ENCODE measurements at regions not wholly inside any gene's neighbourhood (a gene's known extent, or its start where the extent isn't known, plus 50 kb on each side); places are given as distances from the start of the nearest gene placed in this dataset.
A peak's percentile ranks its signal among the peaks of the same experiment; 100 is the strongest.

DNA sequence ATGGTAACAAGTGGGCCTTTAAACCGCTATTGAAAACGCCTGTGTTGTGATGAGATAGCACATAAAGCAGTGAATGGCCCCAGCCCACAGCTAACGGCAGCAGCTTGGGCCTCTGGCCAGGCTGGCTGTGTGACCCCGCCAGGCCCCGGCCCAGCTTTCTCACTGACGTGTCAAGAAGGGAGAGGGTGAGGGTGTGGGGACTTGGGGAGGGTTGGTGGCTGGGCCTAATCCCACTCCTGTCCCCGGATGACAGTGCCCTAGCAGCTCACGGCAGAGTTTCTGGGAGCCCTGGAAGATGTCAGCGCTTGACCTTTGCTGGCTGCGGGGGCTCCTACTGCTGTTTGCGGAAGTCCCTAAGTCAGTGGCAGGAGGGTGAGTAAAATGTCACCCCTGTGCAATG lies 88.9 kb upstream of the SHH start:
- DNase-seq = no peak

DNA sequence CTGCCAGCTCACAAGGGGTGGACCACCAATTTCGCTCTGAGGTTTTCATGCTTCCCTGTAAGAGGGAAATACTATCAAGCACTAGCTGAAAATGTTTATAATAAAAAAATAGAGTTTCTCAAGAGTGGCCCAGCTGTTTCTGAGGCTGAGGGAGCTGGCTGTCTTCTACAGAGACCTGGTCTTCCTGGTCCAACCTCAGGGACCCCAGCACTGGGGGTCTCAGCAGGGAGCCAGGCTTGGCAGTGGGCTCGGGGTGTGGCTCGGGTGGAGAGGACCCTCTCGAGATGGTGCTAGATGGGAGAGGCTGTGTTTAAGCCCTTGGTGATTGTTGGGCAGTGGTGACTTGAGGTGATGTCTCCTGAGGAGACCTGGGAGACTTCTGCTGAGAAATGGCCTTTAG lies 87.3 kb upstream of the SHH start:
- no peak for DNase-seq

DNA sequence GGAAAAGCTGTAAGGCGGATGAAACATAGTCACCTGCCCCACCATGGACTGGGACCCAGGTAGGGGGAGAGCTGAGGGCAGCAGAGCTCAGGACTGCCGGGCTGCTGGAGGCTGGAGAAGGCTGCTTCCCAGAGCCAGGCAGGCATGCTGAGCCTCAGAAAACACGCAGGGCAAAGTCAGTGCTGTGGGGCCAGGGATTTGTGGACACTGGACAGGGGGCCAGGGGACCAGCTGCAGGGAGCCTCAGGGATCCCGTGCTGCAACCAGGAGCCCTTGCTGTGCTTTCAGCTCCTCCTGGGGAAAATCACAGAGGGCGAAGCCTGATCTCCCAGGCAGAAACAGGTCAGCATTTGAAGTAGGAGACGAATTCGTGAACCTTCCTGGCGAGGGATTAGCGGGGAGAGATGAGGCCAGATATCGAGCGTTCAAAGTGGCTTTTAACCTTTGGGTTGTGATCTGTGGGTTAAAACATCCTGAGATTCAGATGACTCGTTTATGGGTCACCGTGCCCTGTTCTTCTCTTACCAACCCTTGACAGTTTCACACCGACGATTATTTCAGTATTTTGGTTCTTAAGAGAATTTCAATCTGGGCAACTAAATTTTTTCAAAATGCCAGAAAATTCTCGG lies 85.6 kb upstream of the SHH start:
- DNase-seq = no peak

DNA sequence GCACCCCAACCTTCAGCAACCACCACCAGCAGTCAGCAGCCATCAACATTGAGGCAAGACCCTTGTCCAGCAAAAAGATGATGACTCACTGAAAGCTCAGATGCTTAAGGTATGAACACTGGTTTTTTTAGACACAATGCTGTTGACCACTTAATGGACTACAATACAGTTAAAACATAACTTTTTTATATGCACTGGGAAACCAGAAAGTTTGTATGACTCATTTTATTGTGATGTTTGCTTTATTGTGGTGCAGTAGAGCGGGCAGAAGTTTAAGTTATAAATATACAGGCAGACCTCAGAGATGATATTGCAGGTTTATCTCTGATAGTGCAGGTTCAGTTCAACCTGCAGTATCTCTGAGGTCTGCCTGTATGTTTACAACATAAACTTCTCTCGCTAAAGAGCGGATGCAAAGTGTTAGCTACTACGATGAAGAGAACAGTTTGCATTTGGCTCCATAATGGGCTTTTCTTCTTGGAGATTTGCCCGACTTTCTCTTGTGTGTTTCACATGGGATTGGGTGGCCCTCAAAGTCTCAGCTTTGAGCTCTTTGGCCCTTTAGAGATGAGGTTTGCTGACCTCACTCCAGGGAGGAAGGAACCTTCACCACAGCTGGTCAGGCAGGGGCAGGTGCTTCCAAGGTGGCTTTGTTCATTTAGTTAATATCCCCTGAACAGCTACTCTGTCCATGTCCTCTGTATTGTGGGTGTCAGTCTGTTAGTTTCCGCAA lies 84.4 kb upstream of the SHH start:
- no peak for DNase-seq

DNA sequence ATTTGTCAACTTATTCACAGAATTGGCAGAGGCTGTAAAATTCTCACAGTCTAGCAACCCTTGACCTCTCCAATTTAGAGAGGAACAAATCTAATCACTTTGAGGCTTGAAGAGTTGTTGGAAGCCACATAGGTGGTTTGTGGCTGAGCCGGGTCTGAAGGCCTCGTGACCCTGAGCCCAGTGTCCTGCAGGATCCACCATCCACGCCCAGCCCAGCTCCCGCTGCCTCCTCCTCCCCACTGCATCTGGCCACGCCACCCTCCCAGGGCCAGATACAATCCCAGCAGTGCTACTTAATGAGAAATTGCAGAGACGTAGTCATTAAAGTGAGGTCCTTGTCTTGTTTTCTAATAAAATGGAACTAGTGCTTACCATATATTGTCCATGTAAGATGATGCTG lies 81.4 kb upstream of the SHH start:
- DNase-seq = no peak

DNA sequence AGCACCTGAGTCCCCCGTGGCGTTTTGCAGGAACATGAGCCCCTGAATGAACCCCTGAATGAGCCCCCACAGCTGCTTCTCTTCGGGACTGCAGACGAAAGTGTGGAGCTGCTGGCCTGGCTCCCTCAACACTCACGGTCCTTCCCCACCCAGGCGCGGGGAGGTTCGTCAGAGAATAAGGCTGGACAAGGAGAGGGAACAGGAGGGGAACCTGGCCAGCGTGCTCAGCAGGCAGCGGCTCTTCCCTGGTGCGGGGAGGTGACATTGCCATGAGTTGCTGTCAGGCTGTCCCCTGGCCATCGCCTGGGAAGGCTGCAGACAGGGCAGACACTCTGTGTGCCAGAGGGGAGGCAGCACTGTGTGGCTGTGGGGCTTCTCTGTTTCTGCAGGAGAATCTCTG lies 80.9 kb upstream of the SHH start:
- DNase-seq = no peak

DNA sequence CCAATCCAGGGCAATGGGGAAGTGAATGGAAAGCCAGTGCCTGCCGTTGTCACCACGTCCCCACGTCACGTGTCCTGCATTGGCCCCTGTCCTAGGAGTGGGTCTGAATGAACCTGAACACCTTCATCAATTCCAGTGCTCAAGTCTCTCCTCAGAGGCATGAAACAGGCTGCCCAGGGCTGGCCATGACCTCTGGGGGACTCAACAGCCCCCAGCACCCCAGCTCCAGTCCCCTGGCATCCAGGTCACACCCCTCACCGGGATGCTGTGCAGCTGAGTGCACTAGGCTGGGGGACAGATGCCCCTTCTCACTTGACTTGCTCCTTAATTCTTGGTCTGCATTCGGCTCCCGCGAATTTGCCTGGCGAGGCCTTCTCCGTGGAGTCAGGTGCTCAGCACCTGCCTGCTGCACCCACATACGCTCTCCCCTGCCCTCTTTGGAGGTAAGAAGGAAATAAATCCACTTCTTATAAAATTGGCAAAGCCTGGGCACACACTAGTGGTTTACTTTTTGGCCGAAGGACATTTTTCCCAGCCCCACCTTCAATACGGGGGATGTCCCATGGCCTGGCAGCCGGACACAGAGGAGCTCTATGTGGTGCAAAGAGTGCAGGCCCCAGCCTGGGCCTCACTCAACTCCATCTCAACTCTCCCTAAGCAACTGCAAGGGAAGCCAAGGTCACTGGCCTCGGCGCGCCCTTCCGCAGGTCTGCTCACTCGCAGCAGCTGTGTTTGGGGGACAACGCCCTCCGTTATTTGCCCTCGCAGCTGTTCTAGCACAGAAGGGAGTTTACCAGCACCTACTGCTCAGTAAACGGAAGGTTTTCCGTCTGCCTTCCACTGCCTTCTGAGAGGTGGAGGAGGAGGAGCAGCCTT lies 77.6 kb upstream of the SHH start:
- DNase-seq = no peak

DNA sequence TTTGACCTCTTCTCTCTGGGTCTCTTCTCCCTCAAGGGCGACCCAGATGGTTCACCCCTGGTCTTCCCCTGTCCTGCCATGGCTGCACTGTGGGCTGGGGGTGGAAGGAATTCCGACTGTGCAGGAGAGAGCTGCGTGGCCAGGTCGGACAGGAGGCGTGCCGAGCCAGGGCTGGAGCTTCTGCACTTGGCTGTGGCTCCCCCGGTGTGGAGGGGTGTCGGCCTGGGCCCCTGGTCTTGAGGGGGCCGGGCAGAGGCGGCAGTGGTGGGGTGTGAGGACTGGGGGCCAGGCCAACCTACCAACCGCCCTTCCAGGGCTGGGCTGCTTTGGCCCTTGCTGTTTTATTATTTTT lies 74.9 kb upstream of the SHH start:
- no peak for DNase-seq

DNA sequence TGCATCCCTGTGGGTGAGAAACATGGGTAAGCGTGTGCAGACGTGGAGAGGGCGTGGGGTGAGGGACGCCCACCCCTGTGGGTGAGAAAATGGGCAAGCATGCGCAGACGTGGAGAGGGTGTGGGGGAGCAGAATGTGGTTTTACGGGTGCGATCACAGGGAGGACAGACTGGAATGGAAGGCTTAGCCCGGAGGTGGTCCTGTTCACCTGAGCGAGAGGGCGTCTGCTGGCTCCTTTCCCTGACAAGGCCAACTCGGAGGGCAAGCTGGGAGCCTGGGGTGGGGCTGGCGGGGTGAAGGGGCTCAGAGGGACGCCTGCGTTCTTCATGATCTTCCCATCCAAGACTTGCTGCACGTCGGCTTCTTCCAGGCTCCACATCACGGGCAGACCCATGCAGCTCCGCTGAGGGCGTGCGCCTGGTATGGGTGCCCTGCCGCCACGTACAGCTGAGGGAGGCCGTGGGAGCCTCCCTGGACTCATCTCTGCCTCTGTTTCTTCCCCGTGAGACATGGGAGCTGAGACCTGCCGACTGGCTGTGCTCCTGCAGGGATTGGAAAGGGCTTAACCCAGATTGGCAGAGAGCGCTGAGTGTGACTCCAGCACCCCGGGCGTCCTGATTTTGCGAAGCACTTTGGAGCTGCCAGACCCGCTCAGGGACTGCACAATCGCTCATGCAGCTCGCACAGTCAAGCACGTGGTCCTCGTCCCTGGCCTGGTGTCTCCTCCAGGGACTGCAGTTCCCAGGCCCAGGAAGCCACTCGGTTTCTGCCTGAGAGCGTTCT lies 74.3 kb upstream of the SHH start:
- no peak for DNase-seq

DNA sequence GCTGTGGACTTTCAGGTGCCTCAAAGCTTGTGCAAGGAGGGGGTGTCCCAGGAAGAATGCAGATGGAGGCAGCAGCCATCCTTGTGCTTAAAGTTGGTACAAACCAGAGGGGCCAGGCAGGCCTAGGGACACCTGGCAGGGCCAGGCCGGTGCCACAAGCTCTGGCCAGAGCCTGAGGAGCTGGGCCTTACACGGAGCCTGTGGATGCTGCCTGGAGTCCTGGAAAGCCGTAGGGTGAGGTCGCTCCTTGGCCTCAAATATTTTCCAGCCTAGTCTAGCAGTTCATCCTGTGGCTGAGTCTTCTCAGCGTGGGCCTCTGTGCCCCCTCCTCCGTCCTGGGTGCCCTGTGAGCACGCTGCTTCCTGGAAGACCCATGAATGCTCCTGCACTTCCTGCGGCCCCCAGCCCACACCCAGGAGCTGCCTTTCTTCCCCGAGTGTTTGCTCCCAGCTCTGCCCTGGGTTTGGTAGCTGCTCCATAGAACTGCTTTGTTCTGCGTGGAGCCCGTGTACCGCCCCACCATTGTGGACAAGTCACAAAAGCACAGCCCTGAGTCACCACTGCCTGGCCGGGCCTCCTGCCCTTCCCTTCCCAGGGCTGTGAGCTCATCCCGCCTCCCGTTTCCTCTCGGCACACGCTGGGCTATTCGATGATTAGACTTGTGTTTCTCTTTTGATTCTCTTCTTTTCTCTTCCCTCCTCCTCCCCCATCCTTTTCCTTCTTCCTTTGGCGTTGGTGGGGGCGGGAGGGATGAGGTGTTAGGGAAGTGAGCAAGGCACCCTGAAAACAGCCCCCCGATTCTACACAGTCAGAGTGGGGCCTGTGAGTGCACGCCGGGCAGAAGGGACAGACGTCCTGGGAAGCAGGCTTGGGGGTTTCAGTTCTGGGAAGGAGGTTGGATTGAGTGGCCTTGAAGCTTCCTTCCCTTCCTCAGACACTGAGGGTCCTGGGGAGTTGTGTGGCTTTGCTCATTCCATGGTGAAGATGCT lies 73.2 kb upstream of the SHH start:
- peak in 13 of 51 donors; percentile 2 to 63 (median 23) for DNase-seq

DNA sequence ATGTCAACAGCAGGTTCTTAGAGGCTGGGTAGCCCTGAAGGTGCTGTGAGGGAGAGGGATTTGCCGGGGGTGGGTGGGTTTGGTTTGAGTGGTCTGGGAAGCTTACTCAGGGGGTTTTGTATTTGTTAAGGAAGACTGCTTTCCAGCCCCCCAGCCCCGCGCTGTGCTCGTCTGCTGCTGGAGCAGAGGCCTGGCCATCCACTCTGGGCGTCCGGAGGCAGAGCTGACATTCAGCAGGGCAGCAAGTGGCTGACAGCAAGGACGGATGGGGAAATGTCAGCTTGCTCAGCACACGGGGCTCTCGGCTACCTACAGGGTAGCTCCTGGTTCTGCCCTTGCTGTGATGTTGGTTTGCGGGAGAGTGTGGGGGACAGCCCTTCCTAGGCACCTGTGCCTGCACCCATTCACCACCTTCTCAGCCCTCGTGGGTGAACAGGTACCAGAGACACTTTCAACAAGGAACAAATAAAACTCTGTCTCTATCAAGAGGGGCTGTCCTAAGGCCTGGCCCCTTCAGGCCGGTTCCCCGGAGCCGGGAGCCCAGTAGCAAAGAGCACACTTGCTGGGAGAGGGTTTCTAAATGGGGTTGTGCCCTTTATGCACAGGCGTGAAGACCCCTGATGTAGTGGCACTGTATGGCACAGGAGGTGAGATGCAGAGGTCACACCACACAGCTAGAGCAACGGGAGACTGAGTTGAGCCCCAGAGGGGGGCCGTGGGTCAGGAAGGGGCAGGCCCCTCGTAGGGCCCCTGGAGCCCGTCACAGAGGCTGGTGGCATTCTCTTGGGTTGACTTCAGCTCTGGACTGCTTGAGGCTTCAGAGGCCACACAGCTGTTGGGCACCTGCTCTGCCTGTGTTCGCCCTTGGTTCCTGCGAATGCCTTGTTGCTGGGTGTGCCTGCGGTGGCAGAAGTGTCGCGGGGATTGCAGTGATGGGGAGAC lies 72.2 kb upstream of the SHH start:
- DNase-seq = no peak

DNA sequence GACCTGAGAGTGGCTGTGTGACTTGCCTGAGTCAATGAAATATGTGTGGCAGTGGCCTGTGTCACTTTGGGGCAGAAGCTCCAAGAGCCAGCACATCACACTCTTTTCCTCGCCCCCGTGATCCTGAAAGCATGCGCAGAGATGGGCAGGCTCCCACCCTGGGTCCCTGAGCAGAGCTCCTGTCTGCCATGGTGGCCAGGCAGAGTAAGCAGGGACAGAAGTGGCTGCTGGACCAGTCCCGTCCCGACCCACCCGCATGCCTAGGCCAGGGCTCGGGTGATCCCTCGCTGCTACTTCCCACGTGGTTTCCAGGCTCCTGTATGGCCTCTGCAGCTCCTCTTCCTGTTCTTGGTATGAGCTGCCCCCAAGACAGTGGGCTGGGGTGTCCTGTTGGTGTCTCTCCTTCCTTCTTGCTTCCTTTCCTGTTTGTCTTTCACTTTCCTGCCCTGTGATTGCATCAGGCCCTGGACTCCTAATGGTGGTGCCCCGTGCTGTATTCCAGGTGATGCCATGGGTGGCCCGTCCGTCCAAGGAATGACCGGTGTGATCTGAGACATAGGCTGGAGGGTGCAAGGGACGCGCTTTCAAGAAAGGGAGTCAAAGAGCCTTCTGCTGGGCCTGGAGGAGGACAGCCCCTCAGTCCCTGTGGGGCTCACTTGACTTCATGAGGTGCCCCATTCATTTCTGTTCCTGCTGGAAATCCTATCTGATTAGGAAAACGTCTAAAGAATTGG lies 71.4 kb upstream of the SHH start:
- no peak for DNase-seq

DNA sequence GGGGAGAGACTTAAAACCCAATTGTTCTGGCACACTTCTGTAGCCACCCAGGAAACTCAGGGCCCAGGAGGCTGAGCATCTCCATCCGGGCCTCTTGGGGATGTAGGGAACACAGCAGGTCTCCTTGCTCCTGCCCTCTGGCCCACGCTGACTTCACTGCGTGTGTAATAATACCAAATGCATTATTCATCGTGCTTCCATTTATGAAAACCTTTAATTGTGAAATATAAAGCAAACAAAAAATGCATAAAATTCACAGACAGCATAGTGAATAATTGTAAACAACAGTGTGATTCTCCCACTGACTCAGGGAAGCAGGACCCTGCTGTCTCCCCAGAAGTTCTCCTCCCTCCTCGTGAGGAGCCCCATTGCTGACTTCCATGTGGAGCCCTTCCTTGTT lies 70.3 kb upstream of the SHH start:
- no peak for DNase-seq

DNA sequence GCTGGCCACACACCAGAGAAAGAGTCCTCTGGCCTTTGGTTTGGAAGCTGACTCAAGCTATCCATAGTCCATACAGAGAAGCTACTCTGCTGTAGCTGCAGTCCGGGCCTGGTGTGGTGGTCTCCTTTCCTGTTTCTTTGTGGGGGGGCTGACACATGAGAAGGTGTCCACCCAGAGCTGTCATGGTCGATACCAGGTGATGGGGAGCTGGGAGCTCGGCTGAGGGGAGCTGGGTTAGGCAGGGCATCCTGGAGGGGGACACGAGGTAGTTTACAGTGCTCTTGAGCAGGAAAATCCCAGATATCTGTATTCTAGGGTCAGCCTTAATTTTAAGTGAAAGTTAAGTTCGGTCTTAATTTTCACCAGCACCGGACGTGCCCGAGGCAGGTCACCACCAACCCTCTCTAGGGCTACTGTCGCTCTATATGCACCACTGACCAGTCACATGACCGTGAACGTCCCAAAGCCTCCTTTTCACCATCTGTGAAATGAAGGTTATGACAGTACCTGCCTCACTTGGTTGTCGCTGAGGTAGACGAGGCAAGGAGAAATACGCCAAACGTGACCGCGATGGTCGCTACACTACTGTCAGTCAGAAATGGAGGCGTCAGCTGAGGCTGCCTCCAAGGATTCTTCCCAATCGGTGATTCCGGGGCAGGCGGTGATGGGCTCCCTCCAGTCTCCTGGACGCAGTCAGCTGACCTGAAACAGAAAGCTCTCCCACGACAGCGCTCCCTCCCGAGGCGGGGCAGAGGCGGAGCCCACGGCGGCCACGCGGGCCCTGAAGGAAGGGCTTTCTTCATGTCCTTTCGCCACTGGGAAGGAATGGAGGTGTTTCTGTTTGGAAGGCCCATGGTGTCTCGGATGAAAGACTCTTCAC lies 69.4 kb upstream of the SHH start:
- no peak for DNase-seq

DNA sequence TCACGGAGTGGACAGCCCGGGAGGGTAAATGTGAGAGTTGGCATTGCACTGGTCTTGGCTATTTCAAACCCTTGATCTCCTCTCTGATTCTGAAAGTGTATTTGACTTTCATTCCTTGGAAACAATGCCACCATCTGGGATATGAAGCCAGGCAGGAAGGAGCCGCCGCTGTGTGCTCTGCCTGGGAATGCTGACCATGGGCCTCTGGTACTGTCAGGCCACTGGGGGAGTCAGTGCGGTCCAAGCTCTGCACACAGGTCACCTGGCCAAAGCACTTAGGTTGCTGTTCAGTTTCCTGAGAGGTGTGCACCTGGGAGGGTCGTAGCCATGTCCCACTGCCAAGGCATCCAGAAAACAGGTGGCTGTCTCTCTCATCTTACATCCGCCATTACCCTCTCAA lies 68.5 kb upstream of the SHH start:
- DNase-seq = no peak

DNA sequence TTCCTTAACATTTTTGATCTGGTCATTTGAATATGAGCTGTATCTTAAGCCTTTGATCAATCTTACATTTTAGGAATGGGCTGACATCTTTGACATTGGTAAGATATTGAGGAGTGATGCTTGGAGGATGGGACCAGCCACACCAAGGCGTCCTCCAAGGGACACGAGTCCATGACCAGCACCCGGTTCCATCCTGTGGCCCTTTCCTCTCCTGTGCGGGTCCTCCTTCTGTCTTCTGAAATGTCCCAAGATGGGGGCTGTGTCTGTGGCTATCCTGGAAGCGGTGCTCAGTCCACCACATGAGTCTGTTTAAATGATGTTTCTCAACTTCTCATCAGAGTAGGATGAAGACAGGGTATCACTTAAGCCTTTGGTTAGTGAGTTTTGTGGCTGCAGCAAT lies 67.3 kb upstream of the SHH start:
- DNase-seq = no peak

DNA sequence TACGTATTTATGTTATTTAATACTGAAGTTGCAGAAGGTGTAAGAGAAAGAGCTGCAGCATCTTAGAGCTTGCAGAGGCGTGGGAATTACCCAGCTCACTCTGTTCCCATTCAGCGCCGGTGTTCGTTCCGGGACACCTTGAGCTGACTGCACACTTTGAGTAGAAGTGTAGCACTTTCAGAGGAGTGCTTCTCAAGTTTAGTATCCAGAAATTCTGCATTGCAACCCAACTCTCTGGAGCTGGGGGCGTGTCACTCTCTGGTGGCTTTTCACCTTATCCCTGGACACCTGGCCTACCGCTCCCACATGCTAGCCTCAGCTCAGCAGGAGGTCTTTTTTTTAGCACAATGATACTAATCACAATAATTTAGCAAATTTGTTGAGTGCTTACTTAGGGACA lies 66.4 kb upstream of the SHH start:
- no peak for DNase-seq

DNA sequence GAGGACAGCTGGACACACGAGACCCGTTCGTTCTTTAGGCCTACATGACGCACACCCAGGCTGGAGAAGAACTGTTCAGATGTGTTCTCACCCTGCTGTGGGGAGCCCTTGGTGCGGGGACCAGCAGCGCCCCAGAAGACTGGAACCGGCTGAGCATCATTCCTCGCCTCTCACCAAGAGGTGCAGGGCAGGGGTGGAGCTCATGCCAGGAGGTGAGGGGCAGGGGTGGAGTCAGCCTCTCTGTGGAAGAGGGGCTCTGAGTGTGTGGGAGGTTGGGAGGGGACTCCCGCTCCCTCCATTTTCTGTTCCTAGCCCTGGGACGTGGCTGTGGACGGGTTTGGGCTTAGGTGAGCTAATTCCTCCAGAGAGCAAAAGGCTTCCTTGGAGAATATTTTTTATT lies 66.0 kb upstream of the SHH start:
- DNase-seq = no peak
